GM12878 (cell line): ENCODE measurements at regions not wholly inside any gene's neighbourhood (a gene's known extent, or its start where the extent isn't known, plus 50 kb on each side); places are given as distances from the start of the nearest gene placed in this dataset.

ENCODE experiments used
- ATAC-seq: fragments of 200-7000 bp; cut with Tn5 transposase; 3 replicates; pipeline ENCODE4 v1.9.1; 2020; ENCODE audit warnings: mild to moderate bottlenecking, moderate library complexity
- BruUV-seq: library from RNA; stranded (reverse); fragments of 400-500 nt; replicated peaks from 2 replicates; lab custom pipeline; 2021; lab: Mats Ljungman, UMichigan
- CTCF ChIA-PET: fragments of 300-600 bp; sonication (Branson Sonifier 250); formaldehyde crosslinking; extraction: SDS; loops from one replicate; lab custom pipeline; 2021; ENCODE audit warnings: inconsistent platforms; lab: Yijun Ruan, JAX
- POLR2A ChIA-PET: fragments of 350-600 bp; formaldehyde crosslinking; extraction: SDS; loops from one replicate; lab custom pipeline; 2021; ENCODE audit warnings: inconsistent platforms; lab: Charles Lee
- RAD21 ChIA-PET: fragments of 300-600 bp; sonication (Branson Sonifier 250); formaldehyde crosslinking; loops from one replicate; lab custom pipeline; 2023; ENCODE audit warnings: antibody characterized with exemption; ENCODE audit not compliant: unreplicated experiment; lab: Charles Lee
- SMC1A ChIA-PET: fragments of 300-600 bp; sonication (Branson Sonifier 250); formaldehyde crosslinking; loops from one replicate; lab custom pipeline; 2023; ENCODE audit not compliant: unreplicated experiment, uncharacterized antibody; lab: Charles Lee
- DNase-seq: peaks from one replicate; pipeline ENCODE4 v3.0.0-alpha.2; 2011; ENCODE audit warnings: low read depth, low spot score
- FAIRE-seq: peaks from 3 replicates; lab custom pipeline; 2011; peaks lifted over from hg19 to GRCh38; lab: Jason Lieb, UNC
- H2AFZ ChIP-seq: 2 replicates; pipeline ENCODE4 v1.6.0; 2011; ENCODE audit warnings: low read depth, low read length, control low read depth; ENCODE audit not compliant: control insufficient read depth
- H3K27ac ChIP-seq: 2 replicates; pipeline ENCODE4 v1.5.1; 2011; ENCODE audit warnings: control low read depth; ENCODE audit not compliant: control insufficient read depth, insufficient read depth
- H3K27me3 ChIP-seq, 2 experiments: replicated peaks in 1 of 2; 2 replicates each; pipeline versions ENCODE4 v1.6.0 to v1.6.1; 2011; ENCODE audit warnings: low read length in 1 of 2; ENCODE audit not compliant: control insufficient read depth in 2 of 2, insufficient read depth in 2 of 2
- H3K36me3 ChIP-seq, 2 experiments: 2 replicates each; pipeline ENCODE4 v1.5.1; 2011; ENCODE audit warnings: low read length in 1 of 2; ENCODE audit not compliant: control insufficient read depth in 2 of 2, insufficient read depth in 2 of 2
- H3K4me1 ChIP-seq: 2 replicates; pipeline ENCODE4 v1.6.1; 2011; ENCODE audit warnings: mild to moderate bottlenecking, low read length, moderate library complexity, mixed read lengths; ENCODE audit not compliant: control insufficient read depth, insufficient read depth
- H3K4me2 ChIP-seq: 2 replicates; pipeline ENCODE4 v1.6.0; 2011; ENCODE audit warnings: control low read depth; ENCODE audit not compliant: control insufficient read depth, insufficient read depth
- H3K4me3 ChIP-seq: fragments of 200-600 bp; sonication (generic); 2 replicates; pipeline ENCODE4 v1.5.1; 2016
- H3K79me2 ChIP-seq: 2 replicates; pipeline ENCODE4 v1.6.0; 2011; ENCODE audit warnings: low read length; ENCODE audit not compliant: control insufficient read depth, insufficient read depth
- H3K9ac ChIP-seq: 2 replicates; pipeline ENCODE4 v1.8.0; 2011; ENCODE audit warnings: low read length, control low read depth, mixed read lengths; ENCODE audit not compliant: control insufficient read depth, insufficient read depth
- H3K9me3 ChIP-seq: replicated peaks from 3 replicates; pipeline ENCODE4 v1.5.1; 2011; ENCODE audit warnings: mild to moderate bottlenecking, low read length; ENCODE audit not compliant: control insufficient read depth, insufficient read depth
- H4K20me1 ChIP-seq: 2 replicates; pipeline ENCODE4 v1.6.0; 2011; ENCODE audit not compliant: control insufficient read depth, insufficient read depth
- ASH2L ChIP-seq: fragments of 300-600, 200-600 bp; sonication (generic); IDR thresholded peaks from 2 replicates; pipeline ENCODE4 v1.6.1; 2017; ENCODE audit warnings: low read depth, mild to moderate bottlenecking, borderline replicate concordance
- BCLAF1 ChIP-seq: fragments of 450-650 bp; IDR thresholded peaks from 2 replicates; pipeline ENCODE4 v1.6.1; 2017; ENCODE audit warnings: antibody characterized with exemption, mild to moderate bottlenecking, moderate library complexity
- CBFB ChIP-seq: IDR thresholded peaks from 2 replicates; pipeline ENCODE4 v1.6.1; 2016; ENCODE audit warnings: antibody characterized with exemption, low read depth
- IKZF1 ChIP-seq: fragments of 450-650 bp; conservative IDR thresholded peaks from 2 replicates; pipeline ENCODE4 v1.6.1; 2017; ENCODE audit warnings: antibody characterized with exemption, mild to moderate bottlenecking
- JUNB ChIP-seq: IDR thresholded peaks from 2 replicates; pipeline ENCODE4 v1.6.1; 2016; ENCODE audit warnings: antibody characterized with exemption, mild to moderate bottlenecking
- NR2C1 ChIP-seq: fragments of 450-650 bp; IDR thresholded peaks from 2 replicates; pipeline ENCODE4 v1.6.1; 2017; ENCODE audit warnings: antibody characterized with exemption, mild to moderate bottlenecking, moderate library complexity
- PML ChIP-seq: IDR thresholded peaks from 2 replicates; pipeline ENCODE4 v1.6.1; 2012; ENCODE audit warnings: low read length, inconsistent platforms
- RAD21 ChIP-seq: IDR thresholded peaks from 2 replicates; pipeline ENCODE4 v1.6.1; 2011; ENCODE audit warnings: mild to moderate bottlenecking, low read depth, low read length, moderate library complexity; ENCODE audit not compliant: insufficient read depth
- TCF7 ChIP-seq: IDR thresholded peaks from 2 replicates; pipeline ENCODE4 v1.6.1; 2014; ENCODE audit warnings: antibody characterized with exemption, borderline replicate concordance
- ZSCAN29 ChIP-seq: fragments of 450-650 bp; IDR thresholded peaks from 2 replicates; pipeline ENCODE4 v1.6.1; 2017; ENCODE audit warnings: mild to moderate bottlenecking, moderate library complexity
- WGBS: methylation state at CpG from one replicate; pipeline ENCODE4 v1.1.6; 2016; ENCODE audit warnings: low lambda C conversion rate; ENCODE audit not compliant: insufficient replicate concordance, insufficient coverage; ENCODE audit errors: missing lambda C conversion rate; 5-methylcytosine and 5-hydroxymethylcytosine counted together
- in situ Hi-C: fragments of 300-500 bp; cut with MboI; formaldehyde crosslinking; loops from 9 replicates; pipeline ENCODE4 v1.14.3; 2018; ENCODE audit warnings: mixed read lengths
- intact Hi-C: fragments of 100-400 bp; cut with micrococcal nuclease; formaldehyde crosslinking; loops from one replicate; pipeline ENCODE4 v1.14.2; 2022; ENCODE audit not compliant: unreplicated experiment
- TF ChIP-seq, protein P1 (sequence below): fragments of 450-650 bp; IDR thresholded peaks from 2 replicates; pipeline ENCODE4 v1.6.1; 2017; ENCODE audit warnings: borderline replicate concordance

DNA sequence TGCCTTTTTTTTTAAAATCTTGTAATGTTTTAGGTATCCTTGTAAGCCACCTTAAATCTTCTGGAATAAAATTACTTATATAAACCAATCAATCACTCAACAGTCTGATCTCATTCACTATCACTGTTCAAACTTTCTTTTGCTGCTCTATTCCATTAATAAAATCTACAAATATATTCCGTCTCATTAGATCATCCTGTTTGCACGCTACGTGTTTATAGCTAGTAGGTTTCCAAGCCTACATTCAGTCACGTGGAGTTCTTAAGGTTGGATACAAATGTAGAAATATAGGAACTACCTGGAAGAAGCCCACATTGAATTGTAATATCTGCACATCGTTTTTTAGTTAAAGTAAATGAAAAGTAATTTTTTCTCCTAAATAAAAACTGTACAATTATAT is 274.8 kb upstream of the CNTN4 start:
- no peak for ATAC-seq
- Histone ChIP-seq H3K4me1 (no peaks in the 10 kb centered on the region), H3K9me3 (no peaks in the 10 kb centered on the region), H3K4me3 (no peak overlapping the region), H4K20me1 (no peaks in the 10 kb centered on the region), H3K79me2 (no peaks in the 10 kb centered on the region), H3K9ac (no peak overlapping the region), H3K27me3 (no peaks in the 10 kb centered on the region), H3K27ac (no peak overlapping the region), H2AFZ (no peak overlapping the region), H3K4me2 (no peak overlapping the region), H3K36me3 (no peaks in the 10 kb centered on the region)
- no peak for TF ChIP-seq TCF7
- TF ChIP-seq BCLAF1: no peak
- no peak for TF ChIP-seq CBFB
- no peak for TF ChIP-seq JUNB
- TF ChIP-seq PML: no peak
- TF ChIP-seq ZSCAN29: no peak
- TF ChIP-seq, protein P1, sequence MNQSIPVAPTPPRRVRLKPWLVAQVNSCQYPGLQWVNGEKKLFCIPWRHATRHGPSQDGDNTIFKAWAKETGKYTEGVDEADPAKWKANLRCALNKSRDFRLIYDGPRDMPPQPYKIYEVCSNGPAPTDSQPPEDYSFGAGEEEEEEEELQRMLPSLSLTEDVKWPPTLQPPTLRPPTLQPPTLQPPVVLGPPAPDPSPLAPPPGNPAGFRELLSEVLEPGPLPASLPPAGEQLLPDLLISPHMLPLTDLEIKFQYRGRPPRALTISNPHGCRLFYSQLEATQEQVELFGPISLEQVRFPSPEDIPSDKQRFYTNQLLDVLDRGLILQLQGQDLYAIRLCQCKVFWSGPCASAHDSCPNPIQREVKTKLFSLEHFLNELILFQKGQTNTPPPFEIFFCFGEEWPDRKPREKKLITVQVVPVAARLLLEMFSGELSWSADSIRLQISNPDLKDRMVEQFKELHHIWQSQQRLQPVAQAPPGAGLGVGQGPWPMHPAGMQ: no peak
- no peak for TF ChIP-seq IKZF1
- TF ChIP-seq NR2C1: no peak
- TF ChIP-seq ASH2L: no peak
- TF ChIP-seq RAD21: no peak
- WGBS: 60% methylated on average over 4 of the region's 5 CpGs
- ChIA-PET POLR2A (no interaction called here), CTCF (no interaction called here), SMC1A (interaction anchor here (0.6 kb wide), 1 partner anchor 62 kb away, joined by 3 read pairs; no protein-coding TSS in a partner anchor), RAD21 (no interaction called here)
- in situ Hi-C loops: no loop called here
- no peak for DNase-seq
- FAIRE-seq: no peak
- intact Hi-C loops: no loop called here
- no TSS peak for BruUV-seq
